ENCODE measurements at regions not wholly inside any gene's neighbourhood (a gene's known extent, or its start where the extent isn't known, plus 50 kb on each side); places are given as distances from the start of the nearest gene placed in this dataset.

GRCh38 chr11:30775233-30775522 lies 189.0 kb upstream of the MPPED2 start:
- H4K20me1 ChIP-seq (ENCODE audit: low read depth): no peaks in the 10 kb centered on the region
- H3K9ac ChIP-seq: no peak overlapping the region
- H3K27ac ChIP-seq: no peak overlapping the region
- peak overlapping the region; percentile 81 for H2AFZ ChIP-seq (replicated peaks)
- H3K4me2 ChIP-seq: peak overlapping the region; percentile 68
- H3K27ac Mint-ChIP-seq: no peak overlapping the region
- peaks cover 24% of the 10 kb centered on the region for H3K4me1 Mint-ChIP-seq
- H3K4me3 Mint-ChIP-seq: peak overlapping the region; percentile 39
- no peaks in the 10 kb centered on the region for H3K27me3 ChIP-seq
- peak; percentile 18 for DNase-seq (ENCODE audit: low spot score)
- H3K4me3 ChIP-seq: peak overlapping the region; percentile 6
- H3K36me3 Mint-ChIP-seq: no peaks in the 10 kb centered on the region
- no peaks in the 10 kb centered on the region for H3K79me2 ChIP-seq (ENCODE audit: low read depth)
- H3K36me3 ChIP-seq: no peaks in the 10 kb centered on the region
- no peaks in the 10 kb centered on the region for H3K9me3 Mint-ChIP-seq
- H3K27me3 Mint-ChIP-seq (ENCODE audit: insufficient read depth, low read depth): no peaks in the 10 kb centered on the region
- peaks cover 21% of the 10 kb centered on the region for H3K4me1 ChIP-seq
- H3K9me3 ChIP-seq (ENCODE audit: low read depth): no peaks in the 10 kb centered on the region
- no peaks in the 10 kb centered on the region for H3F3A ChIP-seq (ENCODE audit: low read depth)
- no peak for TF ChIP-seq EZH2phosphoT487 (IDR thresholded peaks at IDR 0.05)
- TF ChIP-seq CTCF (IDR thresholded peaks at IDR 0.05): peak; percentile 22

DNA sequence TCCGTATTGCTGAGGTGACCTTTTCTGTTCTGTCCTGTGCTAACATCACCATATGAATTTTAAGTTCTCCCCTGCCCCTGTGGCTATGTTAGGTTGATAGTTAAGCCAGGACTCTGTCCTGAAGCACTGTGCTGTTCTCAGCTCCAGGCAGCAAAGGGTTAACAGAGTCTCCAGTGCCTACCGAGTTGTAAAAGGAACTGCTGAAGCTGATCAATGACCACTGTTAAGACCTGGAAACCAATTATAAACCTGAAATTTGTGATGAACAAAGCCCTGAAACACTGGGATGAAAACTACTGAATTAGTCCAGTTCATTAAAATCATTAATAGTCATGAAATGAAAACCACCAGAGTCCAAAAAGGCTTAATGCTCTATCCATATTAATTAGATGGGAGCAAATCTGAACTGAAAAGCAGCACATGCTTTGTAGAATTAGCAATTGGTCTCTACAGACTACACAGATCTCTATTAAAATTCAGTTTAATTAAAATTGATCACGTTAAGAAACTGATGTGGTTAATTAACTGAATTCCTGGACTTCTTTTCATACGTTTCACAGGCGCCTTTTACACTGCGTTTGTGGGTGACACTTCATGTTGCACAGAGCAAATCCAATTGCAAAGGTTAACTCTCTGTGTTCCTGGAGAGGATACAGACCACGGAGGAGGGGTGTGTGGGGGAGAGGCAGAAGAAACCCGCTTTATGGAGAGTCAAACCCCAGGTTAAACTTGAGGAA lies 188.5 kb upstream of the MPPED2 start:
- TF ChIP-seq EZH2 (IDR thresholded peaks at IDR 0.05) (no peak), EZH2phosphoT487 (IDR thresholded peaks at IDR 0.05) (no peak), CTCF (IDR thresholded peaks at IDR 0.05) (no peak)
- DNase-seq (ENCODE audit: low spot score): peak; percentile 73

GRCh38 chr11:30772908-30773307 lies 186.8 kb upstream of the MPPED2 start:
- no peak overlapping the region for H2AFZ ChIP-seq (replicated peaks)
- H3K27ac ChIP-seq: no peak overlapping the region
- no peaks in the 10 kb centered on the region for H3K9me3 Mint-ChIP-seq

More for the DNA sequence above, 188.5 kb upstream of the MPPED2 start:
- Mint-ChIP-seq H3K27me3 (ENCODE audit: insufficient read depth, low read depth) (no peaks in the 10 kb centered on the region), H3K4me1 (peaks cover 24% of the 10 kb centered on the region), H3K4me3 (peak overlapping the region; percentile 39), H3K36me3 (no peaks in the 10 kb centered on the region), H3K27ac (no peak overlapping the region), H3K9me3 (no peaks in the 10 kb centered on the region)
- Histone ChIP-seq H3K79me2 (ENCODE audit: low read depth) (no peaks in the 10 kb centered on the region), H3K4me3 (peak overlapping the region; percentile 6), H3K4me1 (peaks cover 21% of the 10 kb centered on the region), H4K20me1 (ENCODE audit: low read depth) (no peaks in the 10 kb centered on the region), H3K9me3 (ENCODE audit: low read depth) (no peaks in the 10 kb centered on the region), H3K36me3 (no peaks in the 10 kb centered on the region), H3F3A (ENCODE audit: low read depth) (no peaks in the 10 kb centered on the region), H3K4me2 (peak overlapping the region; percentile 68), H2AFZ (replicated peaks) (peak overlapping the region; percentile 81), H3K27me3 (no peaks in the 10 kb centered on the region), H3K9ac (no peak overlapping the region), H3K27ac (no peak overlapping the region)

More at GRCh38 chr11:30772908-30773307, 186.8 kb upstream of the MPPED2 start:
- Histone ChIP-seq H4K20me1 (ENCODE audit: low read depth) (no peaks in the 10 kb centered on the region), H3K4me1 (peaks cover 21% of the 10 kb centered on the region), H3K9me3 (ENCODE audit: low read depth) (no peaks in the 10 kb centered on the region), H3K36me3 (no peaks in the 10 kb centered on the region), H3K79me2 (ENCODE audit: low read depth) (no peaks in the 10 kb centered on the region), H3K27me3 (no peaks in the 10 kb centered on the region), H3K4me3 (no peak overlapping the region), H3F3A (ENCODE audit: low read depth) (no peaks in the 10 kb centered on the region), H3K4me2 (no peak overlapping the region), H3K9ac (no peak overlapping the region)
- no peak overlapping the region for H3K4me3 Mint-ChIP-seq
- H3K27me3 Mint-ChIP-seq (ENCODE audit: insufficient read depth, low read depth): no peaks in the 10 kb centered on the region
- peaks cover 24% of the 10 kb centered on the region for H3K4me1 Mint-ChIP-seq
- H3K36me3 Mint-ChIP-seq: no peaks in the 10 kb centered on the region
- no peak for DNase-seq (ENCODE audit: low spot score)
- no peak overlapping the region for H3K27ac Mint-ChIP-seq
- TF ChIP-seq CTCF (IDR thresholded peaks at IDR 0.05) (no peak), EZH2phosphoT487 (IDR thresholded peaks at IDR 0.05) (no peak), EZH2 (IDR thresholded peaks at IDR 0.05) (no peak)

All from neural progenitor cell (in vitro differentiated cells).